ENCODE measurements at regions not wholly inside any gene's neighbourhood (a gene's known extent, or its start where the extent isn't known, plus 50 kb on each side); places are given as distances from the start of the nearest gene placed in this dataset.
"Not testable (repeated sequence)": the region's sequence is repeated elsewhere in the genome, so short reads cannot be mapped to it uniquely, and the experiment has no call there.

DNA sequence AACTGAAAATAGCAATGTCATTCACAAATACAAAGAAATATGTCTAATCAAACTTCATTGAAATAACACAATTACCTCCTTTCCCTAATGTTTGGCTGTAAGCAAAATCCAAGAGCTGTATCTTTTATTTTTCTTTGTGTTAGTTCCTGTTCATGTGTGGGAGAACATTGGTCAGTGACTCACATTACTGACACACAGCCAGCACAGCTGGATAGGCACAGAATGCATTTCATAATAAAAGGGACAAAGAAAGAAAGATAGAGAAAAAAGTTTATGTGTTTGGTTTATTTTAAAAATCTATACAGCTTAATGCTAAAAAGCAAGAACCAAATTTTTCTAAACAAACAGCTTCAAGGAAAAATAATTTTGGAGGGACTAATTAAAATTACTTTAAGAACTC, 185.6 kb upstream of the COL3A1 start:
- no peak for DNase-seq
- no peak overlapping the region for H3K27ac Mint-ChIP-seq
- H3K9me3 Mint-ChIP-seq: no peaks in the 10 kb centered on the region
- H3K27me3 Mint-ChIP-seq: no peaks in the 10 kb centered on the region
- H3K4me1 Mint-ChIP-seq (ENCODE audit: low read depth): no peaks in the 10 kb centered on the region
- no peak overlapping the region for H3K4me3 Mint-ChIP-seq
- no peaks in the 10 kb centered on the region for H3K36me3 Mint-ChIP-seq (ENCODE audit: low read depth)

GRCh38 chr2:188789951-188790350, 184.2 kb upstream of the COL3A1 start:
- no peak overlapping the region for H3K4me3 Mint-ChIP-seq
- peaks cover 2% of the 10 kb centered on the region for H3K9me3 Mint-ChIP-seq
- H3K4me1 Mint-ChIP-seq (ENCODE audit: low read depth): no peaks in the 10 kb centered on the region
- DNase-seq: no peak
- H3K36me3 Mint-ChIP-seq (ENCODE audit: low read depth): no peaks in the 10 kb centered on the region
- H3K27me3 Mint-ChIP-seq: no peaks in the 10 kb centered on the region
- H3K27ac Mint-ChIP-seq: no peak overlapping the region

DNA sequence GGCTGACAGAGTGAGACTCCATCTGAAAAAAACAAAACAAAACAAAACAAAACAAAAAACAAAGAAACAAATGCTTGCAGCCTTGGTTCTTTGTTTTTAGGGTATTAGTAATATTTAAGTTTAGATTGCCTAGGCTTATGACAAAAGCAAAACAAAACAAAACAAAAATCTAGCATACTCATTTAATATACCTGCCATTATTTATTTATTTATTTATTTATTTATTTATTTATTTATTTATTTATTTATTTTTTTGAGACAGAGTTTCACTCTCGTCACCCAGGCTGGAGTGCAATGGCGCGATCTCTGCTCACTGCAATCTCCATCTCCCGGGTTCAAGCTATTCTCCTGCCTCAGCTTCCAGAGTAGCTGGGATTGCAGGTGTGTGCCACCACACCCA, 179.7 kb upstream of the COL3A1 start:
- not testable (repeated sequence) for H3K27ac Mint-ChIP-seq; H3K36me3 Mint-ChIP-seq (ENCODE audit: low read depth); H3K4me1 Mint-ChIP-seq (ENCODE audit: low read depth); H3K27me3 Mint-ChIP-seq; H3K9me3 Mint-ChIP-seq; H3K4me3 Mint-ChIP-seq; DNase-seq

DNA sequence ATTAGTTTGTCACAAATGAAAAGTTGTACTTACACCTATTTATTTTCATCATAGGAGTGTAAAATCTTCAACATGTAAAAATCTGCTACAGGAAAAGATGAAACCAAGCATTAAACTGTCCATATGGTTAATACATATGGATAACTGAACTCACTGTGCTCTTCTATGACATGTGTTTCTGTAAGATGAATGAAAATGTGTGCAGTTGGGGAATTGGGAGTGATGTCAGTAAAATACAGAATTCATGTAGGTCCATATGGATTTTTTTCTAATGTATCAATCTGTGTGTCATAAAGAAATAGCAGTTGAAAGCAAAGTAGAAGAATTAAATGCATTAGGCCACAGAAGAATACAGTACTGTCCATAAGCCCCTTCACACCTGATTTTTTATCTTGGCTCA, 178.4 kb upstream of the COL3A1 start:
- no peaks in the 10 kb centered on the region for H3K4me1 Mint-ChIP-seq (ENCODE audit: low read depth)
- H3K27ac Mint-ChIP-seq: no peak overlapping the region
- H3K36me3 Mint-ChIP-seq (ENCODE audit: low read depth): no peaks in the 10 kb centered on the region
- peaks cover 2% of the 10 kb centered on the region for H3K9me3 Mint-ChIP-seq
- no peak overlapping the region for H3K4me3 Mint-ChIP-seq
- no peak for DNase-seq
- H3K27me3 Mint-ChIP-seq: no peaks in the 10 kb centered on the region

DNA sequence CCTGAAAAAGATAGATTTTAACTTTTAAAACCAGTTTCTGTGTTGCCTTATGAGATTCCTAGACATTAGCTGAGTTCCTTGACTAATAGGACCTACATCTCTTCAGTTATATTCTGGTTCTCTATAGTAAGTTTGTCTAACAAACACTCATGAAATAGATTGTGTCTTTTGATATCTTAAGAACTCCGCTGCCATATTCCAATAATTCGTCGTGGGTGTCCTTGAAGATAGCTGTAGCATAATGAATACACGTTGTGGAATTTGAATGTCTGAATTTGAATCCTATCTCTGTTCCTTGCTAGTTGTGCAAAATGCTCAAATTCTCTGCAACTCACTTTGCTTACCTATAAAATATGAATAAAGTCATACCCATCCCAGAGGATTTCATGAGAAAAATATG, 176.8 kb upstream of the COL3A1 start:
- Mint-ChIP-seq H3K27ac (no peak overlapping the region), H3K4me1 (ENCODE audit: low read depth) (no peaks in the 10 kb centered on the region), H3K4me3 (no peak overlapping the region), H3K9me3 (peaks cover 4% of the 10 kb centered on the region), H3K36me3 (ENCODE audit: low read depth) (no peaks in the 10 kb centered on the region), H3K27me3 (no peaks in the 10 kb centered on the region)
- DNase-seq: no peak

DNA sequence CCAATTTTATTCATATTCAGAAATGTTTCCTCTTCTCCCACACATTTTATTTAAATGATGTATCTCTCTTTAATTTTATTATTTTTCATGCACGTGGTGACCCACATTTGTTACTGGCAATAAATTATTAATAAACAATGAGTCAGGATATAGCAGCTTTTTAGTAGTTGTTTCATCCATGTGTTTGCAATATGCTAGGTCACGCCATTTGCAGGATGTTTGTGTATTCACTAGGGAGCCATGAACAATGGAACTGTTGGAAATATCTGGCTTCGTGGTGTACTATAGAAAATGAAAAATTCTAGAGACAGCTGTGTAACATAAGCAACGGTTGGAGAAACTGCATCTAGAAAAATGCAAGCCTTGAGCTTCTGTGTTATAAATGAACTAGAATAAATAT, 176.0 kb upstream of the COL3A1 start:
- no peak overlapping the region for H3K27ac Mint-ChIP-seq
- no peak overlapping the region for H3K4me3 Mint-ChIP-seq
- DNase-seq: no peak

DNA sequence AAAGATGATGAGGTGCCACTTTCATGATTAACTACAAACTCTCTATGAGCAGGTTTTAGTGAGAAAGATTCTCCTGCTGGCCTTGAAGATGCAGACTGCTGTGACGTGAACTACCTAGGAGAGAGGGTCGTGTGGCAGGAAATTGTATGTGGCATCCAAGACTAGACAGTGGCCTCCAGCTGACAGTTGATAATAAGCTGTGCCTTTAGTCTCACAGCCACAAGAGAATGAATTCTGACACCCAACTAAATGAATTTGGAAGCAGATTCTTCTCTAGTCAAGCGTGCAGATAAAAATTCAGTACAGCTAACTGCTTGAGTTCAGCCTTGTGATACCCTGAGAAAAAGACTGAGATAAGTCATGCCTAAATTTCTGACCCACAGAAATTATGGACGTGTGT, 169.0 kb upstream of the COL3A1 start:
- Mint-ChIP-seq H3K27me3 (no peaks in the 10 kb centered on the region), H3K4me3 (no peak overlapping the region), H3K4me1 (ENCODE audit: low read depth) (no peaks in the 10 kb centered on the region), H3K36me3 (ENCODE audit: low read depth) (no peaks in the 10 kb centered on the region), H3K27ac (no peak overlapping the region), H3K9me3 (peaks cover 11% of the 10 kb centered on the region)
- no peak for DNase-seq

More for the DNA sequence above, 176.0 kb upstream of the COL3A1 start:
- peaks cover 9% of the 10 kb centered on the region for H3K9me3 Mint-ChIP-seq
- no peaks in the 10 kb centered on the region for H3K36me3 Mint-ChIP-seq (ENCODE audit: low read depth)
- no peaks in the 10 kb centered on the region for H3K27me3 Mint-ChIP-seq
- no peaks in the 10 kb centered on the region for H3K4me1 Mint-ChIP-seq (ENCODE audit: low read depth)

DNA sequence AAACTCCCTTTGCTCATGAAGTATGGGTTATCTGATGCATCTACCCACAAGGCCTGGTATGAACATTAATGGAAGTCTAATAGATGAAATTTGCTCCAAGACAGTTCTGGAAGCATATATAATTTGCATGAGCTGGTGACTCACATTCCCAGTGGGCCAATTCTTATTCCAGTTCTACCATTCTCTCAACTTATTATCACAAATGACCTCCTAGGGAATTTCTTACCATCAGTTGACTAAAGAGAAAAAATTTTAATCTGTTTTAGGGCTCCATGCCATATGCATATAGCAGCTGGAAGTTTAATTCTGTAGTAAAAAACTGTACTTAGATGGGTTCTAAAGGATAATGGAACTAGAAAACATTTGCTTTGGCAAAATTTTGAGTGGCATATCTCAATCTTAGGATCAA, 165.2 kb upstream of the COL3A1 start:
- Mint-ChIP-seq H3K27ac (no peak overlapping the region), H3K9me3 (peaks cover 2% of the 10 kb centered on the region), H3K27me3 (no peaks in the 10 kb centered on the region), H3K4me3 (no peak overlapping the region), H3K4me1 (ENCODE audit: low read depth) (no peaks in the 10 kb centered on the region), H3K36me3 (ENCODE audit: low read depth) (no peaks in the 10 kb centered on the region)
- DNase-seq: no peak

DNA sequence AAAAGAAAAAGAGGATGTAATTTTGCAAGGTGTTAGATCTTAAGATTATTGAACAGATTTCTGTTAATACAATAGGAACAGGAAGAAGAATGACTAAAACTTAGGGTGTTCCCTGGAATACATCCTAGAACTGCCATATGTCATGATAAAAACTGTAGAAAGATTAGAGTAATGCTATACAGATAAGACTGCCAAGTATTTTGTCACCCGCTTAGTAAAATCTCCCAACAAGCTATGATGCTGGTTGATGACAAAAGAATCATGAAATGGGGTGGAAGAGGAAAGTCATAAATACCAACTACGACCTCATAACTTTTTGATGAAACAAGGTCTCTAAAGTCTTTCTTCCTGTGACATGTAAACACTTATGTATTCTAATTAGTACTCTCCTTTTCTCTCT, 163.6 kb upstream of the COL3A1 start:
- no peak overlapping the region for H3K27ac Mint-ChIP-seq
- no peaks in the 10 kb centered on the region for H3K36me3 Mint-ChIP-seq (ENCODE audit: low read depth)
- H3K4me3 Mint-ChIP-seq: no peak overlapping the region
- no peaks in the 10 kb centered on the region for H3K4me1 Mint-ChIP-seq (ENCODE audit: low read depth)
- no peaks in the 10 kb centered on the region for H3K9me3 Mint-ChIP-seq
- no peak for DNase-seq
- no peaks in the 10 kb centered on the region for H3K27me3 Mint-ChIP-seq

- Mint-ChIP-seq H3K36me3 (ENCODE audit: low read depth) (no peaks in the 10 kb centered on the region), H3K27ac (no peak overlapping the region), H3K4me1 (ENCODE audit: low read depth) (no peaks in the 10 kb centered on the region), H3K9me3 (no peaks in the 10 kb centered on the region), H3K4me3 (no peak overlapping the region), H3K27me3 (no peaks in the 10 kb centered on the region)
- no peak for DNase-seq
These were observed 162.7 kb upstream of the COL3A1 start for GRCh38 chr2:188811522-188811921.

GRCh38 chr2:188813315-188813714, 160.9 kb upstream of the COL3A1 start:
- DNase-seq: no peak
- H3K4me1 Mint-ChIP-seq (ENCODE audit: low read depth): no peaks in the 10 kb centered on the region
- H3K27me3 Mint-ChIP-seq: no peaks in the 10 kb centered on the region
- no peaks in the 10 kb centered on the region for H3K36me3 Mint-ChIP-seq (ENCODE audit: low read depth)
- H3K9me3 Mint-ChIP-seq: no peaks in the 10 kb centered on the region
- no peak overlapping the region for H3K27ac Mint-ChIP-seq
- no peak overlapping the region for H3K4me3 Mint-ChIP-seq

- H3K27me3 Mint-ChIP-seq: no peaks in the 10 kb centered on the region
- H3K27ac Mint-ChIP-seq: no peak overlapping the region
- H3K9me3 Mint-ChIP-seq: no peaks in the 10 kb centered on the region
- H3K36me3 Mint-ChIP-seq (ENCODE audit: low read depth): no peaks in the 10 kb centered on the region
- DNase-seq: no peak
- H3K4me3 Mint-ChIP-seq: no peak overlapping the region
- H3K4me1 Mint-ChIP-seq (ENCODE audit: low read depth): no peaks in the 10 kb centered on the region
These were observed 160.3 kb upstream of the COL3A1 start for GRCh38 chr2:188813857-188814256.

DNA sequence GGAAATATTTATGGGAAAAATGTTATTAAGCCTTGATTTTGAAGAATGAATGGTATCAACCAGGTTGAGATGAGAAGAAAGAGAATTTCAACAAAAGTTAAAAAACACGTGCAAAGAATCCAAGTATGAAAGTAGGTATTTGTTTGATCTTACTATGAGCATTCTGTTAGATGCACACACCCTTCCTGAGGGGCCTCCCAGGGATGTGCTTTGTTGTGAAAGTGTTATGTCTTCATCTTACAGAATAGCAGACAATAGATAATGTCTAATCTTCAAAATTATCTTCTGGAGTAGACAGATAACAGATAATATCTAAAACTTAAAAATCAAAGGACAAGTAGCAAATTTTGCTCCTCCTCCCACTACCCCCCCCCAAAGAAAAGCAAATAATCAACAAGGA, 155.2 kb upstream of the COL3A1 start:
- no peak for DNase-seq
- Mint-ChIP-seq H3K36me3 (ENCODE audit: low read depth) (no peaks in the 10 kb centered on the region), H3K4me3 (no peak overlapping the region), H3K27ac (no peak overlapping the region), H3K4me1 (ENCODE audit: low read depth) (no peaks in the 10 kb centered on the region), H3K27me3 (no peaks in the 10 kb centered on the region), H3K9me3 (no peaks in the 10 kb centered on the region)

- Mint-ChIP-seq H3K4me1 (ENCODE audit: low read depth) (no peaks in the 10 kb centered on the region), H3K4me3 (no peak overlapping the region), H3K27ac (no peak overlapping the region), H3K27me3 (no peaks in the 10 kb centered on the region), H3K9me3 (no peaks in the 10 kb centered on the region), H3K36me3 (ENCODE audit: low read depth) (no peaks in the 10 kb centered on the region)
- no peak for DNase-seq
These were observed 154.4 kb upstream of the COL3A1 start for GRCh38 chr2:188819792-188820191.

GRCh38 chr2:188820576-188820975, 153.6 kb upstream of the COL3A1 start:
- Mint-ChIP-seq H3K36me3 (ENCODE audit: low read depth) (no peaks in the 10 kb centered on the region), H3K9me3 (no peaks in the 10 kb centered on the region), H3K4me3 (no peak overlapping the region), H3K27me3 (no peaks in the 10 kb centered on the region), H3K27ac (no peak overlapping the region), H3K4me1 (ENCODE audit: low read depth) (no peaks in the 10 kb centered on the region)
- no peak for DNase-seq

DNA sequence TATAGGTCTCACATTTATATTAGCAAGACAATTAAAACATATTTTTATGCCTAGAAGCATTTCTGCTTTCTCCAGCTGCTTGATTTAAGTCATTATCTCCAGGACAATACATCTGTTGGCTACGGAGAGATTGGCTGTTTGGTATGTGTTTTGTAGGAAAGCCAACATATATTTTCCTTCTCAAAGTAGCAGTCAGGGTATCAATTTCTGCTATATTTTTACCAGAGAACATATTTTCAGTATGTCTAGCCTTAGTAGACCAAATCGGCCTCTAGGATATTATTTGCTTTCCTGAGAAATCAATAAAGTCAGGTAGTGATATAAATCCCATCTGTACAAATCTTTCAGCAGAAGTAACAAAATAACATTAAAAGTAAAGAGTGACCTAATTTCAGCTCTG, 150.0 kb upstream of the COL3A1 start:
- H3K36me3 Mint-ChIP-seq (ENCODE audit: low read depth): no peaks in the 10 kb centered on the region
- H3K27ac Mint-ChIP-seq: no peak overlapping the region
- no peaks in the 10 kb centered on the region for H3K27me3 Mint-ChIP-seq
- no peaks in the 10 kb centered on the region for H3K4me1 Mint-ChIP-seq (ENCODE audit: low read depth)
- no peak overlapping the region for H3K4me3 Mint-ChIP-seq
- peaks cover 2% of the 10 kb centered on the region for H3K9me3 Mint-ChIP-seq
- DNase-seq: no peak
